ENCODE measurements at regions not wholly inside any gene's neighbourhood (a gene's known extent, or its start where the extent isn't known, plus 50 kb on each side); places are given as distances from the start of the nearest gene placed in this dataset.

DNA sequence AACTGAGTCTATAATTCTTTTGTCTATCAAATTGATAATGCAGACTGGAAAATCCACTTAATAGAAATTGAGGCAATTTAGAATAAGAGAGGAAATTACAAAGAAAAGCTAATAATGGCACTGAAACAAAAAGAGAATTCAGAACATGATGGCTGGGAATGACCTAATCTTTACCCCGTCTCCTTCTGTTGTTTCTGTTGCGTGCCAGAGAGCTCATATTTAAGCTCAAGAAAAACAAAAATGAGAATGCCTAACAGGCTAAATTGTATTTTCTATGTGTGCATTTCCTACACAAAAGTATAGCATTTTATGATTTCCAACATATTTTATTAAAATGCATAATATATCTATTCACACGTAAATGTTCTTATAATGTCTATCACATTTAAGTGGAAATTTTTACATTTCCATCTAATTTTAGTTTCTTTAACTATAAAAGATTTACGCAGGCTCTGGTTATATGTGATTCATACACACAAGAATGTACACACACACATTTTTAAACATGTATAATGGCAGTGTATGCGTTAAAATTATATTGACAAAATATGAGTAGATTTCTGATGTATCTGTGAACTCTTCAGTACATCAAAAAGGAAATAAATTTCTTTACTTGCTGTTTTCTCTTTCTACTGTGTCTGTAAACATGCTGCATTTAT, 432.3 kb downstream of the SLITRK6 start:
- no peak for TF ChIP-seq CTCF (IDR thresholded peaks at IDR 0.05; ENCODE audit: insufficient read depth, low read depth, low read length, missing control alignments)
- no peak overlapping the region for H3K4me3 ChIP-seq (ENCODE audit: low read depth, low read length)
- no peak for DNase-seq (ENCODE audit: low read depth)

DNA sequence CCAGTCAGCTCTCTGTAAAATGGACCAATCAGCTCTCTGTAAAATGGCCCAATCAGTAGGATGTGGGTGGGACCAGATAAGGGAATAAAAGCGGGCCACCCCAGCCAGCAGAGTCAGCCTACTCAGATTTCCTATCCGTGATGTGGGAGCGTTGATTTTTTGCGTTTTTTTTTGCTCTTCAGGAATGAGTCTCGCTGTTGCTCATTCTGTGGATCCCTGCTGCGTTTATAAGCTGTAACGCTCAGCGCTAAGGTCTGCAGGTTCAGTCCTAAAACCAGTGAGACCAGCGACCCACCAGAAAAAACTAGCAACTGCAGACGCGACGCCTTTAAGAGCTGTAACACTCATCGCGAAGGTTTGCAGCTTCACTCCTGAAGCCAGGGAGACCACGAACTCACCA, 435.7 kb downstream of the SLITRK6 start:
- TF ChIP-seq CTCF (IDR thresholded peaks at IDR 0.05; ENCODE audit: insufficient read depth, low read depth, low read length, missing control alignments), result no peak
- H3K4me3 ChIP-seq (ENCODE audit: low read depth, low read length), result no peak overlapping the region
- no peak for DNase-seq (ENCODE audit: low read depth)

- no peak for DNase-seq (ENCODE audit: low read depth)
These were observed 436.2 kb downstream of the SLITRK6 start for GRCh38 chr13:85362980-85363379.

DNA sequence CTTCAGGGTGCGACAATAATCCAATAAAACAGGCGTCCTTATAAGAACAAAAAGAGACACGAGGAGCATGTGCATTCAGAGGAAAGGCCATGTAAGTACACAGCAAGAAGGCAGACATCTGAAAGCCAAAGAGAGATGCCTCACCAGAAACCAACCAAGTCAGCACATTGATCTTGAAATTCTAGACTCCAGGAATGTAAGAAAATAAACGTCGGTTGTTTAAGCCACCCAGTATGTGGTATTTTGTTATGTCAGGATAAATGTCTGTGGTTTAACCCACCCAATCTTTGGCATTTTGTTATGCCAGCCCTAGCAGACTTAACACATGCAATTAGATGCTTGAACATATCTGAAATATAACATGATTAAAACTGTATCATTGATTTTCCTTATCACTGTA, 452.0 kb downstream of the SLITRK6 start:
- TF ChIP-seq CTCF (IDR thresholded peaks at IDR 0.05; ENCODE audit: insufficient read depth, low read depth, low read length, missing control alignments), result no peak
- H3K4me3 ChIP-seq (ENCODE audit: low read depth, low read length), result no peak overlapping the region
- DNase-seq (ENCODE audit: low read depth), result no peak

More at GRCh38 chr13:85362980-85363379, 436.2 kb downstream of the SLITRK6 start:
- no peak overlapping the region for H3K4me3 ChIP-seq (ENCODE audit: low read depth, low read length)
- TF ChIP-seq CTCF (IDR thresholded peaks at IDR 0.05; ENCODE audit: insufficient read depth, low read depth, low read length, missing control alignments), result no peak

DNA sequence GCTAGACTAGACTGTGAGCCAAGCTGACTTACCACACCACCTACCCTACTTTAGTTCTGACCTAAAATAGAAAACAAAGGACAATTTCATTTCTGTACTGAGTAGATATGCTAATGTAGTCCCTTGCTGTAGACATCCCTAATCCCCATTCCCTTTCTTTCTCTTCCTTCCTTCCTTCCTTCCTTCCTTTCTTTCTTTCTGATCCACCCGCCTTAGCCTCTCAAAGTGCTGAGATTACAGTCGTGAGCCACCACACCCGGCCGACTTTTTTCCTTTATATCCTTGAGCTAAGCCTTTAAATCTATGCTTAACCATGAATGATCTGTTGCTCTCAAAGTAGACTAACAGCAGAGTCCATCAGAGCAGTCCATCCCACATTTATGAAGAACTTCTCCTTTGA, 465.0 kb downstream of the SLITRK6 start:
- no peak for TF ChIP-seq CTCF (IDR thresholded peaks at IDR 0.05; ENCODE audit: insufficient read depth, low read depth, low read length, missing control alignments)
- H3K4me3 ChIP-seq (ENCODE audit: low read depth, low read length), result no peak overlapping the region
- no peak for DNase-seq (ENCODE audit: low read depth)

GRCh38 chr13:85333506-85334020, 465.7 kb downstream of the SLITRK6 start:
- TF ChIP-seq CTCF (IDR thresholded peaks at IDR 0.05; ENCODE audit: insufficient read depth, low read depth, low read length, missing control alignments), result no peak
- no peak overlapping the region for H3K4me3 ChIP-seq (ENCODE audit: low read depth, low read length)
- no peak for DNase-seq (ENCODE audit: low read depth)

- H3K4me3 ChIP-seq (ENCODE audit: low read depth, low read length), result no peak overlapping the region
- no peak for TF ChIP-seq CTCF (IDR thresholded peaks at IDR 0.05; ENCODE audit: insufficient read depth, low read depth, low read length, missing control alignments)
- DNase-seq (ENCODE audit: low read depth), result no peak
These were observed 466.6 kb downstream of the SLITRK6 start for GRCh38 chr13:85332615-85333014.

Data from GM12865 (cell line).